Kidney (tissue), 13 donors: ENCODE measurements at regions not wholly inside any gene's neighbourhood (a gene's known extent, or its start where the extent isn't known, plus 50 kb on each side); places are given as distances from the start of the nearest gene placed in this dataset.
A peak's percentile ranks its signal among the peaks of the same experiment; 100 is the strongest.
"Not testable (repeated sequence)": the region's sequence is repeated elsewhere in the genome, so short reads cannot be mapped to it uniquely, and the experiment has no call there.

Experiments used
- DNase-seq, 5 donors: peaks; one replicate each; pipeline ENCODE4 v3.0.0-alpha.2; 2013 to 2020
- FAIRE-seq: peaks from 2 replicates; lab custom pipeline; 2012; peaks lifted over from hg19 to GRCh38; lab: Jason Lieb, UNC
- H3K27ac ChIP-seq, 2 donors: one replicate each; pipeline ENCODE4 v1.7.0; 2013; ENCODE audit warnings: low read depth in 2 of 2, low read length in 2 of 2, inconsistent platforms in 1 of 2
- H3K27me3 ChIP-seq: one replicate; pipeline ENCODE4 v1.7.1; 2013; ENCODE audit warnings: low read length, inconsistent platforms; ENCODE audit not compliant: control insufficient read depth, insufficient read depth
- H3K36me3 ChIP-seq, 3 donors: one replicate each; pipeline versions ENCODE4 v1.7.0 to v1.7.1; 2013; ENCODE audit warnings: low read length in 3 of 3, control low read depth in 1 of 3, inconsistent platforms in 1 of 3; ENCODE audit not compliant: insufficient read depth in 3 of 3, control insufficient read depth in 2 of 3
- H3K4me1 ChIP-seq, 3 donors: one replicate each; pipeline versions ENCODE4 v1.7.0 to v1.7.1; 2013; ENCODE audit warnings: low read length in 3 of 3, inconsistent platforms in 1 of 3, low read depth in 1 of 3; ENCODE audit not compliant: control insufficient read depth in 2 of 3, insufficient read depth in 2 of 3
- H3K4me3 ChIP-seq, 3 donors: one replicate each; pipeline versions ENCODE4 v1.7.0 to v1.8.1; 2013; ENCODE audit warnings: low read length in 3 of 3, control low read depth in 1 of 3, inconsistent platforms in 1 of 3
- H3K9ac ChIP-seq, 3 donors: one replicate each; pipeline versions ENCODE4 v1.7.0 to v1.7.1; 2013; ENCODE audit warnings: low read length in 3 of 3, control low read depth in 1 of 3, inconsistent platforms in 1 of 3
- H3K9me3 ChIP-seq, 3 donors: one replicate each; pipeline versions ENCODE4 v1.7.0 to v1.7.1; 2013; ENCODE audit warnings: low read length in 3 of 3, control low read depth in 1 of 3, inconsistent platforms in 1 of 3; ENCODE audit not compliant: control insufficient read depth in 2 of 3, insufficient read depth in 1 of 3
- CTCF ChIP-seq: IDR thresholded peaks from 3 replicates; pipeline ENCODE4 v1.5.1; 2012; ENCODE audit warnings: mild to moderate bottlenecking, moderate library complexity, borderline replicate concordance; ENCODE audit not compliant: insufficient read depth; ENCODE audit errors: extremely low read depth
- intact Hi-C: fragments of 100-400 bp; cut with DNase I; formaldehyde crosslinking; loops from one replicate; pipeline ENCODE4 v1.11.1; 2022
- donor health status: control.
- donor health status: control.
- donor health status: control.
- donor health status: control.
- donor health status: control.
- donor health status: DM: yes; HTN: yes; CAD: no.
- donor health status: Normal renal cell carcinoma (clear cell type).

- H3K27ac ChIP-seq, result no peak overlapping the region
- FAIRE-seq (no peak), DNase-seq (no peak)
- H3K36me3 ChIP-seq, result no peaks in the 10 kb centered on the region
- no peaks in the 10 kb centered on the region for H3K27me3 ChIP-seq
- no peak for TF ChIP-seq CTCF
- no peaks in the 10 kb centered on the region for H3K4me1 ChIP-seq
- no peak overlapping the region for H3K9ac ChIP-seq
- no peak overlapping the region for H3K4me3 ChIP-seq
- intact Hi-C loops, result no loop called here
- no peaks in the 10 kb centered on the region for H3K9me3 ChIP-seq
Measured at GRCh38 chr6:170057034-170057734, 233.7 kb downstream of the DLL1 start.

GRCh38 chr6:170056278-170056711 lies 234.6 kb downstream of the DLL1 start:
- Histone ChIP-seq H3K4me3 (no peak overlapping the region), H3K4me1 (no peaks in the 10 kb centered on the region), H3K27me3 (no peaks in the 10 kb centered on the region), H3K9me3 (no peaks in the 10 kb centered on the region), H3K9ac (no peak overlapping the region), H3K27ac (no peak overlapping the region), H3K36me3 (no peaks in the 10 kb centered on the region)
- peak in 1 of 5 donors; percentile 46 for DNase-seq
- TF ChIP-seq CTCF, result no peak
- FAIRE-seq, result no peak
- intact Hi-C loops, result no loop called here

GRCh38 chr6:170055797-170056196 lies 235.1 kb downstream of the DLL1 start:
- H3K27ac ChIP-seq, FAIRE-seq, intact Hi-C loops, H3K27me3 ChIP-seq, H3K9ac ChIP-seq, H3K36me3 ChIP-seq, H3K9me3 ChIP-seq, H3K4me3 ChIP-seq, H3K4me1 ChIP-seq: not testable (repeated sequence)
- DNase-seq, result peak in 1 of 5 donors; percentile 42

GRCh38 chr6:170053966-170054661 lies 236.8 kb downstream of the DLL1 start:
- Histone ChIP-seq H3K36me3 (no peaks in the 10 kb centered on the region), H3K9ac (no peak overlapping the region), H3K9me3 (no peaks in the 10 kb centered on the region), H3K27me3 (no peaks in the 10 kb centered on the region), H3K4me1 (no peaks in the 10 kb centered on the region), H3K27ac (no peak overlapping the region), H3K4me3 (no peak overlapping the region)
- DNase-seq (peak in 1 of 5 donors; percentile 37), FAIRE-seq (no peak)
- no peak for TF ChIP-seq CTCF
- intact Hi-C loops, result no loop called here
